Cardiac muscle cell (in vitro differentiated cells and primary cell): ENCODE measurements at regions not wholly inside any gene's neighbourhood (a gene's known extent, or its start where the extent isn't known, plus 50 kb on each side); places are given as distances from the start of the nearest gene placed in this dataset.

Source experiments
- DNase-seq, 2 donors: peaks; one replicate each; pipeline versions ENCODE4 v3.0.0 to v3.0.0-alpha.2; 2010 to 2017; ENCODE audit warnings: low read depth in 1 of 2, low spot score in 1 of 2
- H3K27ac ChIP-seq: fragments of 200-600 bp; sonication (generic); 2 replicates; pipeline ENCODE4 v1.5.1; 2016
- H3K27me3 ChIP-seq: fragments of 200-600 bp; sonication (generic); 2 replicates; pipeline ENCODE4 v1.6.0; 2016; ENCODE audit warnings: control low read depth
- H3K36me3 ChIP-seq: fragments of 200-600 bp; sonication (generic); 2 replicates; pipeline ENCODE4 v1.5.1; 2016; ENCODE audit warnings: control low read depth
- H3K4me1 ChIP-seq: fragments of 200-600 bp; sonication (generic); 2 replicates; pipeline ENCODE4 v1.8.1; 2017; ENCODE audit warnings: low read depth, mild to moderate bottlenecking, mixed run types
- H3K4me3 ChIP-seq: fragments of 200-600 bp; sonication (generic); 2 replicates; pipeline ENCODE4 v1.5.1; 2016; ENCODE audit warnings: mild to moderate bottlenecking
- H3K9me3 ChIP-seq: fragments of 200-600 bp; sonication (generic); 2 replicates; pipeline ENCODE4 v1.5.1; 2017; ENCODE audit warnings: low read depth, mild to moderate bottlenecking, control low read depth
- CTCF ChIP-seq: IDR thresholded peaks from 2 replicates; pipeline ENCODE4 v1.5.1; 2012; ENCODE audit warnings: low read depth, mild to moderate bottlenecking, low read length

GRCh38 chr15:93563218-93563617 is 474.2 kb upstream of the RGMA start:
- H3K27me3 ChIP-seq, result peaks cover 7% of the 10 kb centered on the region
- no peak for TF ChIP-seq CTCF
- no peak overlapping the region for H3K4me3 ChIP-seq
- no peak for DNase-seq
- no peaks in the 10 kb centered on the region for H3K36me3 ChIP-seq
- no peak overlapping the region for H3K27ac ChIP-seq
- H3K4me1 ChIP-seq, result no peaks in the 10 kb centered on the region
- H3K9me3 ChIP-seq, result no peaks in the 10 kb centered on the region

- Histone ChIP-seq H3K4me3 (no peak overlapping the region), H3K4me1 (no peaks in the 10 kb centered on the region), H3K27me3 (peaks cover 7% of the 10 kb centered on the region), H3K36me3 (no peaks in the 10 kb centered on the region), H3K9me3 (no peaks in the 10 kb centered on the region), H3K27ac (no peak overlapping the region)
- no peak for TF ChIP-seq CTCF
- DNase-seq, result no peak
Measured at GRCh38 chr15:93562395-93563123, 473.5 kb upstream of the RGMA start.

GRCh38 chr15:93557696-93558095 is 468.7 kb upstream of the RGMA start:
- Histone ChIP-seq H3K9me3 (no peaks in the 10 kb centered on the region), H3K4me1 (no peaks in the 10 kb centered on the region), H3K4me3 (no peak overlapping the region), H3K27ac (no peak overlapping the region), H3K36me3 (no peaks in the 10 kb centered on the region), H3K27me3 (no peaks in the 10 kb centered on the region)
- TF ChIP-seq CTCF, result no peak
- DNase-seq, result no peak

- DNase-seq, result no peak
- Histone ChIP-seq H3K4me1 (no peaks in the 10 kb centered on the region), H3K4me3 (no peak overlapping the region), H3K27ac (no peak overlapping the region), H3K36me3 (no peaks in the 10 kb centered on the region), H3K9me3 (no peaks in the 10 kb centered on the region), H3K27me3 (no peaks in the 10 kb centered on the region)
- no peak for TF ChIP-seq CTCF
Measured at GRCh38 chr15:93553167-93553935, 464.3 kb upstream of the RGMA start.

GRCh38 chr15:93543093-93543492 is 454.1 kb upstream of the RGMA start:
- Histone ChIP-seq H3K36me3 (no peaks in the 10 kb centered on the region), H3K9me3 (no peaks in the 10 kb centered on the region), H3K27me3 (no peaks in the 10 kb centered on the region), H3K4me3 (no peak overlapping the region), H3K4me1 (no peaks in the 10 kb centered on the region), H3K27ac (no peak overlapping the region)
- no peak for TF ChIP-seq CTCF
- DNase-seq, result no peak
